Activated T-cell treated with anti-CD3 and anti-CD28 coated beads, Interleukin-2, amount 50 U/mL, for 72 hours (primary cell): ENCODE measurements at regions not wholly inside any gene's neighbourhood (a gene's known extent, or its start where the extent isn't known, plus 50 kb on each side); places are given as distances from the start of the nearest gene placed in this dataset.
"Not testable (repeated sequence)": the region's sequence is repeated elsewhere in the genome, so short reads cannot be mapped to it uniquely, and the experiment has no call there.

Experiments used
- ATAC-seq, 2 donors: fragments of 150-1000 bp; cut with Tn5 transposase; replicated peaks in 1 of 2; 2 replicates each; pipeline ENCODE4 v1.10.0; 2021; ENCODE audit warnings: moderate library complexity in 2 of 2, mild to moderate bottlenecking in 1 of 2
- DNase-seq, 2 donors: peaks; one replicate each; pipeline ENCODE4 v3.0.0; 2021 to 2022; ENCODE audit warnings: mixed read lengths in 1 of 2
- H3K27ac Mint-ChIP-seq: one replicate; pipeline ENCODE4 v1.8.0; 2022; ENCODE audit warnings: mild to moderate bottlenecking, moderate library complexity, mixed read lengths
- H3K27me3 Mint-ChIP-seq: one replicate; pipeline ENCODE4 v1.8.0; 2022; ENCODE audit warnings: low read depth, mixed read lengths
- H3K36me3 Mint-ChIP-seq, 2 donors: one replicate each; pipeline ENCODE4 v1.8.0; 2022; ENCODE audit warnings: mixed read lengths in 2 of 2, mild to moderate bottlenecking in 1 of 2; ENCODE audit not compliant: insufficient read depth in 2 of 2
- H3K4me1 Mint-ChIP-seq: one replicate; pipeline ENCODE4 v1.8.0; 2022; ENCODE audit warnings: low read depth, mixed read lengths
- H3K4me3 Mint-ChIP-seq, 2 donors: one replicate each; pipeline ENCODE4 v1.8.0; 2022; ENCODE audit warnings: mild to moderate bottlenecking in 2 of 2, mixed read lengths in 2 of 2, moderate library complexity in 2 of 2
- H3K9me3 Mint-ChIP-seq, 2 donors: one replicate each; pipeline ENCODE4 v1.8.0; 2022; ENCODE audit warnings: mixed read lengths in 2 of 2

- not testable (repeated sequence) for H3K4me3 Mint-ChIP-seq, H3K9me3 Mint-ChIP-seq, H3K36me3 Mint-ChIP-seq, DNase-seq, H3K27ac Mint-ChIP-seq, H3K27me3 Mint-ChIP-seq
- peak; percentile 90 to 91 for ATAC-seq
- peaks cover 11% of the 10 kb centered on the region for H3K4me1 Mint-ChIP-seq
These were observed 53.6 kb downstream of the SRGAP2 start for GRCh38 chr1:206256935-206257334.

GRCh38 chr1:206261473-206261872, 58.1 kb downstream of the SRGAP2 start:
- not testable (repeated sequence) for ATAC-seq

GRCh38 chr1:206262424-206262823, 59.1 kb downstream of the SRGAP2 start:
- not testable (repeated sequence) for H3K27me3 Mint-ChIP-seq, ATAC-seq, H3K27ac Mint-ChIP-seq, H3K4me1 Mint-ChIP-seq, H3K9me3 Mint-ChIP-seq, H3K36me3 Mint-ChIP-seq, DNase-seq, H3K4me3 Mint-ChIP-seq

More at GRCh38 chr1:206261473-206261872, 58.1 kb downstream of the SRGAP2 start:
- DNase-seq, H3K27me3 Mint-ChIP-seq, H3K27ac Mint-ChIP-seq, H3K4me1 Mint-ChIP-seq, H3K36me3 Mint-ChIP-seq, H3K9me3 Mint-ChIP-seq, H3K4me3 Mint-ChIP-seq: not testable (repeated sequence)

- H3K4me1 Mint-ChIP-seq, H3K4me3 Mint-ChIP-seq, DNase-seq, ATAC-seq, H3K27ac Mint-ChIP-seq, H3K27me3 Mint-ChIP-seq, H3K9me3 Mint-ChIP-seq, H3K36me3 Mint-ChIP-seq: not testable (repeated sequence)
These were observed 61.6 kb downstream of the SRGAP2 start for GRCh38 chr1:206264916-206265315.

GRCh38 chr1:206271153-206271552, 67.8 kb downstream of the SRGAP2 start:
- H3K36me3 Mint-ChIP-seq, H3K4me3 Mint-ChIP-seq, H3K27me3 Mint-ChIP-seq, H3K9me3 Mint-ChIP-seq, DNase-seq, ATAC-seq, H3K27ac Mint-ChIP-seq, H3K4me1 Mint-ChIP-seq: not testable (repeated sequence)

GRCh38 chr1:206273104-206273503, 69.8 kb downstream of the SRGAP2 start:
- not testable (repeated sequence) for H3K4me1 Mint-ChIP-seq, ATAC-seq, H3K9me3 Mint-ChIP-seq, H3K27me3 Mint-ChIP-seq, H3K27ac Mint-ChIP-seq, H3K4me3 Mint-ChIP-seq, DNase-seq, H3K36me3 Mint-ChIP-seq

- H3K9me3 Mint-ChIP-seq, DNase-seq, ATAC-seq, H3K4me3 Mint-ChIP-seq, H3K27ac Mint-ChIP-seq, H3K36me3 Mint-ChIP-seq, H3K4me1 Mint-ChIP-seq, H3K27me3 Mint-ChIP-seq: not testable (repeated sequence)
These were observed 72.8 kb downstream of the SRGAP2 start for GRCh38 chr1:206276143-206276542.

- not testable (repeated sequence) for H3K4me3 Mint-ChIP-seq, DNase-seq, H3K4me1 Mint-ChIP-seq, H3K36me3 Mint-ChIP-seq, ATAC-seq, H3K9me3 Mint-ChIP-seq, H3K27ac Mint-ChIP-seq, H3K27me3 Mint-ChIP-seq
These were observed 75.3 kb downstream of the SRGAP2 start for GRCh38 chr1:206278683-206279082.

- not testable (repeated sequence) for H3K36me3 Mint-ChIP-seq, H3K27ac Mint-ChIP-seq, H3K27me3 Mint-ChIP-seq, H3K4me3 Mint-ChIP-seq, ATAC-seq, DNase-seq, H3K4me1 Mint-ChIP-seq, H3K9me3 Mint-ChIP-seq
These were observed 77.3 kb downstream of the SRGAP2 start for GRCh38 chr1:206280683-206281082.

- not testable (repeated sequence) for H3K36me3 Mint-ChIP-seq
These were observed 78.7 kb downstream of the SRGAP2 start for GRCh38 chr1:206281912-206282654.

GRCh38 chr1:206285024-206285960, 82.0 kb downstream of the SRGAP2 start:
- not testable (repeated sequence) for H3K27ac Mint-ChIP-seq, DNase-seq, H3K27me3 Mint-ChIP-seq, H3K9me3 Mint-ChIP-seq, H3K36me3 Mint-ChIP-seq, ATAC-seq, H3K4me3 Mint-ChIP-seq
- H3K4me1 Mint-ChIP-seq, result peaks cover 16% of the 10 kb centered on the region

More at GRCh38 chr1:206281912-206282654, 78.7 kb downstream of the SRGAP2 start:
- H3K27ac Mint-ChIP-seq, DNase-seq, H3K27me3 Mint-ChIP-seq, H3K4me1 Mint-ChIP-seq, H3K9me3 Mint-ChIP-seq, H3K4me3 Mint-ChIP-seq: not testable (repeated sequence)
- ATAC-seq, result peak; percentile 95 to 96

- DNase-seq, H3K9me3 Mint-ChIP-seq, H3K27me3 Mint-ChIP-seq, H3K36me3 Mint-ChIP-seq: not testable (repeated sequence)
- H3K4me1 Mint-ChIP-seq, result peaks cover 16% of the 10 kb centered on the region
- H3K4me3 Mint-ChIP-seq, result peak overlapping the region; percentile 71 to 78
- ATAC-seq, result peak in 1 of 2 donors; percentile 27
- peak overlapping the region; percentile 35 for H3K27ac Mint-ChIP-seq
These were observed 84.4 kb downstream of the SRGAP2 start for GRCh38 chr1:206287759-206288158.

- not testable (repeated sequence) for H3K4me3 Mint-ChIP-seq, H3K9me3 Mint-ChIP-seq, H3K36me3 Mint-ChIP-seq, H3K27ac Mint-ChIP-seq, DNase-seq, H3K27me3 Mint-ChIP-seq
- H3K4me1 Mint-ChIP-seq, result peaks cover 16% of the 10 kb centered on the region
- peak; percentile 58 to 74 for ATAC-seq
These were observed 85.1 kb downstream of the SRGAP2 start for GRCh38 chr1:206288453-206288852.
